Left cardiac atrium (tissue), 4 donors: ENCODE measurements at regions not wholly inside any gene's neighbourhood (a gene's known extent, or its start where the extent isn't known, plus 50 kb on each side); places are given as distances from the start of the nearest gene placed in this dataset.

ENCODE experiments used
- ATAC-seq, 2 donors: fragments of 200-7000 bp; cut with Tn5 transposase; one replicate each; pipeline ENCODE4 v1.9.1; 2020; ENCODE audit warnings: mild to moderate bottlenecking in 2 of 2, moderate library complexity in 2 of 2
- DNase-seq: peaks from one replicate; pipeline ENCODE4 v3.0.0-alpha.2; 2020
- intact Hi-C, 2 donors: fragments of 100-400 bp; cut with DNase I; formaldehyde crosslinking; loops; one replicate each; pipeline versions ENCODE4 v1.14.1 to v1.15.1; 2022 to 2023
- donor health status: DM: no; HTN: yes; CAD: no.
- donor health status: DM: no; HTN: yes; CAD: no; lungs with severe emphysema.
- donor health status: DM: yes; HTN: yes; CAD: no.
- donor health status: Dilated cardiomyopathy.

- peak; percentile 37 for DNase-seq
- intact Hi-C loops: no loop called here
- peak; percentile 67 to 77 for ATAC-seq
Measured at GRCh38 chr15:47586653-47587224, 130.6 kb upstream of the SEMA6D start.

GRCh38 chr15:47587940-47588802, 129.1 kb upstream of the SEMA6D start:
- ATAC-seq (peak; percentile 61 to 94), DNase-seq (no peak)
- intact Hi-C loops: no loop called here

GRCh38 chr15:47588958-47589357, 128.3 kb upstream of the SEMA6D start:
- intact Hi-C loops: no loop called here
- no peak for ATAC-seq
- DNase-seq: no peak

GRCh38 chr15:47598996-47599395, 118.3 kb upstream of the SEMA6D start:
- intact Hi-C loops: no loop called here
- DNase-seq (no peak), ATAC-seq (no peak)

GRCh38 chr15:47599806-47600205, 117.5 kb upstream of the SEMA6D start:
- DNase-seq (no peak), ATAC-seq (no peak)
- intact Hi-C loops: no loop called here

GRCh38 chr15:47602121-47602520, 115.2 kb upstream of the SEMA6D start:
- intact Hi-C loops: no loop called here
- no peak for ATAC-seq
- DNase-seq: no peak

GRCh38 chr15:47603026-47603425, 114.3 kb upstream of the SEMA6D start:
- DNase-seq (no peak), ATAC-seq (no peak)
- intact Hi-C loops: no loop called here

- intact Hi-C loops: no loop called here
- ATAC-seq (peak; percentile 71 to 85), DNase-seq (peak; percentile 26)
Measured at GRCh38 chr15:47607695-47608094, 109.6 kb upstream of the SEMA6D start.

GRCh38 chr15:47609693-47610092, 107.6 kb upstream of the SEMA6D start:
- ATAC-seq: no peak

GRCh38 chr15:47610736-47611135, 106.6 kb upstream of the SEMA6D start:
- DNase-seq (no peak), ATAC-seq (no peak)
- intact Hi-C loops: no loop called here

More at GRCh38 chr15:47609693-47610092, 107.6 kb upstream of the SEMA6D start:
- no peak for DNase-seq
- intact Hi-C loops: no loop called here

GRCh38 chr15:47614360-47615011, 102.8 kb upstream of the SEMA6D start:
- intact Hi-C loops: no loop called here
- ATAC-seq (no peak), DNase-seq (no peak)

GRCh38 chr15:47616876-47617275, 100.4 kb upstream of the SEMA6D start:
- ATAC-seq: no peak
- intact Hi-C loops: no loop called here
- no peak for DNase-seq

GRCh38 chr15:47618241-47618640, 99.1 kb upstream of the SEMA6D start:
- ATAC-seq (no peak), DNase-seq (no peak)
- intact Hi-C loops: no loop called here

GRCh38 chr15:47620960-47621681, 96.2 kb upstream of the SEMA6D start:
- intact Hi-C loops: no loop called here
- DNase-seq: no peak
- peak in 1 of 2 donors; percentile 62 for ATAC-seq

- DNase-seq (no peak), ATAC-seq (no peak)
- intact Hi-C loops: no loop called here
Measured at GRCh38 chr15:47622055-47622454, 95.2 kb upstream of the SEMA6D start.

- no peak for ATAC-seq
- intact Hi-C loops: no loop called here
- no peak for DNase-seq
Measured at GRCh38 chr15:47624503-47624902, 92.8 kb upstream of the SEMA6D start.

GRCh38 chr15:47639042-47639441, 78.3 kb upstream of the SEMA6D start:
- ATAC-seq (no peak), DNase-seq (no peak)
- intact Hi-C loops: no loop called here

GRCh38 chr15:47640079-47640478, 77.2 kb upstream of the SEMA6D start:
- ATAC-seq (no peak), DNase-seq (no peak)
- intact Hi-C loops: no loop called here

- DNase-seq: peak; percentile 31
- peak in 1 of 2 donors; percentile 44 for ATAC-seq
- intact Hi-C loops: no loop called here
Measured at GRCh38 chr15:47640901-47641300, 76.4 kb upstream of the SEMA6D start.

- DNase-seq (peak; percentile 26), ATAC-seq (peak; percentile 68 to 71)
- intact Hi-C loops: no loop called here
Measured at GRCh38 chr15:47644722-47645121, 72.6 kb upstream of the SEMA6D start.
